K562 (cell line): ENCODE measurements at regions not wholly inside any gene's neighbourhood (a gene's known extent, or its start where the extent isn't known, plus 50 kb on each side); places are given as distances from the start of the nearest gene placed in this dataset.

ENCODE experiments used
- ATAC-seq: fragments of 200-7000 bp; cut with Tn5 transposase; 3 replicates; pipeline ENCODE4 v1.9.1; 2020; ENCODE audit warnings: moderate library complexity
- BruUV-seq: library from RNA; stranded (reverse); fragments of 400-500 nt; replicated peaks from 2 replicates; lab custom pipeline; 2021; lab: Mats Ljungman, UMichigan
- CTCF ChIA-PET: fragments of 300-600 bp; formaldehyde crosslinking; extraction: SDS; loops from one replicate; lab custom pipeline; 2021; ENCODE audit warnings: low intra/inter-chr PET ratio; lab: Yijun Ruan, JAX
- POLR2A ChIA-PET: fragments of 300-600, 350-650 bp; sonication (Branson Sonifier 250); formaldehyde crosslinking; extraction: SDS; loops from one replicate; lab custom pipeline; 2021; ENCODE audit warnings: antibody characterized with exemption, inconsistent platforms; lab: Yijun Ruan, JAX
- DNase-seq, 4 experiments: peaks; one replicate each; pipeline versions ENCODE4 v3.0.0 to v3.0.0-alpha.2; 2011 to 2018; ENCODE audit warnings: low spot score in 3 of 4, mixed read lengths in 3 of 4; ENCODE audit errors: extremely low read depth in 1 of 4
- FAIRE-seq: peaks from 2 replicates; lab custom pipeline; 2011; peaks lifted over from hg19 to GRCh38; lab: Jason Lieb, UNC
- H2AFZ ChIP-seq: 2 replicates; pipeline ENCODE4 v1.6.0; 2011; ENCODE audit warnings: low read depth, low read length, control low read depth, inconsistent platforms
- H3K27ac ChIP-seq: fragments of 200-600 bp; 3 replicates; pipeline ENCODE4 v1.8.0; 2011; ENCODE audit warnings: low read depth, mild to moderate bottlenecking, control low read depth, inconsistent platforms, low read length, moderate library complexity, mixed read lengths; ENCODE audit errors: extremely low read depth
- H3K27me3 ChIP-seq, 2 experiments: fragments of 300-600 bp in 1 of 2; 2 replicates in 1 of 2; 3 replicates in 1 of 2; pipeline versions ENCODE4 v1.6.0 to v1.8.0; 2011; ENCODE audit warnings: inconsistent platforms in 2 of 2, low read length in 2 of 2, mild to moderate bottlenecking in 1 of 2, mixed read lengths in 1 of 2, moderate library complexity in 1 of 2; ENCODE audit not compliant: control insufficient read depth in 2 of 2, insufficient read depth in 2 of 2
- H3K36me3 ChIP-seq: fragments of 300-600 bp; 3 replicates; pipeline ENCODE4 v1.8.0; 2011; ENCODE audit warnings: mild to moderate bottlenecking, low read length, inconsistent platforms; ENCODE audit not compliant: control insufficient read depth, insufficient read depth
- H3K4me1 ChIP-seq, 2 experiments: fragments of 200-600 bp in 1 of 2; replicated peaks in 1 of 2; 2 replicates in 1 of 2; 3 replicates in 1 of 2; pipeline versions ENCODE4 v1.5.1 to v1.8.0; 2011; ENCODE audit warnings: inconsistent platforms in 2 of 2, low read length in 2 of 2, mild to moderate bottlenecking in 1 of 2, mixed read lengths in 1 of 2, moderate library complexity in 1 of 2; ENCODE audit not compliant: control insufficient read depth in 2 of 2, insufficient read depth in 2 of 2
- H3K4me2 ChIP-seq: 2 replicates; pipeline ENCODE4 v1.6.1; 2011; ENCODE audit warnings: low read length, control low read depth, inconsistent platforms, mixed read lengths; ENCODE audit not compliant: insufficient read depth
- H3K4me3 ChIP-seq: fragments of 200-600 bp; sonication (generic), shearing (Covaris generic); 2 replicates; pipeline ENCODE4 v1.5.1; 2016; ENCODE audit warnings: control low read depth, inconsistent platforms
- H3K79me2 ChIP-seq: fragments of 200-600 bp; 3 replicates; pipeline ENCODE4 v1.8.0; 2011; ENCODE audit warnings: low read length, inconsistent platforms; ENCODE audit not compliant: control insufficient read depth, insufficient read depth
- H3K9ac ChIP-seq, 2 experiments: 2 replicates each; pipeline versions ENCODE4 v1.6.0 to v1.6.1; 2011; ENCODE audit warnings: low read depth in 2 of 2, low read length in 2 of 2, control low read depth in 1 of 2, inconsistent platforms in 1 of 2, mild to moderate bottlenecking in 1 of 2, mixed read lengths in 1 of 2; ENCODE audit not compliant: insufficient read depth in 1 of 2
- H3K9me1 ChIP-seq: one replicate; pipeline ENCODE4 v1.6.0; 2011; ENCODE audit warnings: inconsistent platforms, mild to moderate bottlenecking, low read length, moderate library complexity; ENCODE audit not compliant: control insufficient read depth, insufficient read depth
- H3K9me3 ChIP-seq: replicated peaks from 2 replicates; pipeline ENCODE4 v1.5.1; 2011; ENCODE audit warnings: low read depth, low read length, inconsistent platforms; ENCODE audit not compliant: control insufficient read depth, insufficient read depth
- H4K20me1 ChIP-seq: replicated peaks from 2 replicates; pipeline ENCODE4 v1.6.1; 2011; ENCODE audit warnings: low read length, inconsistent platforms, mixed read lengths; ENCODE audit not compliant: control insufficient read depth, insufficient read depth
- FOXJ3 ChIP-seq: sonication (generic); formaldehyde crosslinking; IDR thresholded peaks from 2 replicates; pipeline ENCODE4 v1.4.0; 2020; ENCODE audit warnings: mild to moderate bottlenecking, missing genetic modification reagents
- HNRNPK ChIP-seq: fragments of 200-400 bp; formaldehyde crosslinking; IDR thresholded peaks from one replicate; pipeline ENCODE4 v1.6.1; 2018; ENCODE audit warnings: mild to moderate bottlenecking, low read depth, low read length; ENCODE audit not compliant: poor library complexity, severe bottlenecking
- MTA2 ChIP-seq: fragments of 450-650 bp; IDR thresholded peaks from 2 replicates; pipeline ENCODE4 v1.6.1; 2016; ENCODE audit warnings: low read depth
- POLR2G ChIP-seq: fragments of 200-400 bp; formaldehyde crosslinking; IDR thresholded peaks from 2 replicates; pipeline ENCODE4 v1.6.1; 2017; ENCODE audit warnings: low read depth, mild to moderate bottlenecking, antibody characterized with exemption, low read length, moderate library complexity
- POLR3G ChIP-seq: IDR thresholded peaks from 2 replicates; pipeline ENCODE4 v1.6.1; 2011; ENCODE audit not compliant: insufficient read length, insufficient replicate concordance; ENCODE audit errors: extremely low read depth
- RBM17 ChIP-seq: fragments of 200-400 bp; formaldehyde crosslinking; IDR thresholded peaks from 2 replicates; pipeline ENCODE4 v1.6.1; 2017; ENCODE audit warnings: low read depth, mild to moderate bottlenecking, low read length, borderline replicate concordance
- WGBS: fragments of 100-300 bp; shearing (Covaris generic); methylation state at CpG from one replicate; pipeline ENCODE4 v1.1.6; 2016; ENCODE audit warnings: low coverage, mixed read lengths; ENCODE audit not compliant: insufficient coverage; ENCODE audit errors: missing lambda C conversion rate; 5-methylcytosine and 5-hydroxymethylcytosine counted together
- in situ Hi-C: fragments of 300-500 bp; cut with MboI; formaldehyde crosslinking; loops from 4 replicates; pipeline ENCODE4 v1.15.0; 2018; ENCODE audit warnings: inconsistent platforms, mixed read lengths
- intact Hi-C: fragments of 100-400 bp; cut with micrococcal nuclease; formaldehyde crosslinking; loops from 2 replicates; pipeline ENCODE4 v1.14.2; 2022
- TF ChIP-seq, protein P1 (sequence below): fragments of 200-800 bp; sonication (Bioruptor generic); IDR thresholded peaks from 2 replicates; pipeline ENCODE4 v1.6.1; 2016; ENCODE audit warnings: missing genetic modification characterization, missing compliant biosample characterization
- TF ChIP-seq, protein P2 (sequence below), 2 experiments: IDR thresholded peaks; 2 replicates each; pipeline ENCODE4 v1.6.1; 2011; ENCODE audit warnings: borderline replicate concordance in 1 of 2, control low read depth in 1 of 2, low read depth in 1 of 2, low read length in 1 of 2, mild to moderate bottlenecking in 1 of 2, mixed read lengths in 1 of 2, moderate library complexity in 1 of 2; ENCODE audit not compliant: insufficient read depth in 1 of 2, insufficient read length in 1 of 2, poor library complexity in 1 of 2, severe bottlenecking in 1 of 2; ENCODE audit errors: extremely low read depth in 1 of 2
- TF ChIP-seq, protein P3 (sequence below), 2 experiments: fragments of 450-650 bp in 1 of 2; sonication (generic) in 1 of 2; formaldehyde crosslinking in 1 of 2; IDR thresholded peaks in 1 of 2; conservative IDR thresholded peaks in 1 of 2; 2 replicates each; pipeline versions ENCODE4 v1.6.1 to v1.8.1; 2016 to 2023; ENCODE audit warnings: mild to moderate bottlenecking in 2 of 2, moderate library complexity in 2 of 2, inconsistent platforms in 1 of 2, missing genetic modification reagents in 1 of 2

DNA sequence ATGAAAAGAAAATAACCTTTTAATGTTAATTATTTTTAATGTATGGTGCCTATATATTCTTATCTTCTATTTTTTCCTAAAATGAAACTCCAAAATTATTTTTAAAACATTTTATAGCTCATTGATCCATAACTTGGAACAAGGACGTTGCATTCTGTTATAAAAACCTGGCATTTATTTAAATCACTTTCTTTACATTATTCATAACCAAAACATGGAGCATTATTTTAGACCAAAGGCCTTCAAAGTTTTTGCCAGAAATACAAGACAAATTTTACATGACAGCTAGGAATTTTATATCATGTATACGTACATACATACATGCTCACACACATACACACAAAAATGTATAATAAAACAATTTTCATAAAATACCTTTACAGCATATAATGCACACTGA, 259.8 kb downstream of the QDPR start (continued):
- TF ChIP-seq, protein P1, sequence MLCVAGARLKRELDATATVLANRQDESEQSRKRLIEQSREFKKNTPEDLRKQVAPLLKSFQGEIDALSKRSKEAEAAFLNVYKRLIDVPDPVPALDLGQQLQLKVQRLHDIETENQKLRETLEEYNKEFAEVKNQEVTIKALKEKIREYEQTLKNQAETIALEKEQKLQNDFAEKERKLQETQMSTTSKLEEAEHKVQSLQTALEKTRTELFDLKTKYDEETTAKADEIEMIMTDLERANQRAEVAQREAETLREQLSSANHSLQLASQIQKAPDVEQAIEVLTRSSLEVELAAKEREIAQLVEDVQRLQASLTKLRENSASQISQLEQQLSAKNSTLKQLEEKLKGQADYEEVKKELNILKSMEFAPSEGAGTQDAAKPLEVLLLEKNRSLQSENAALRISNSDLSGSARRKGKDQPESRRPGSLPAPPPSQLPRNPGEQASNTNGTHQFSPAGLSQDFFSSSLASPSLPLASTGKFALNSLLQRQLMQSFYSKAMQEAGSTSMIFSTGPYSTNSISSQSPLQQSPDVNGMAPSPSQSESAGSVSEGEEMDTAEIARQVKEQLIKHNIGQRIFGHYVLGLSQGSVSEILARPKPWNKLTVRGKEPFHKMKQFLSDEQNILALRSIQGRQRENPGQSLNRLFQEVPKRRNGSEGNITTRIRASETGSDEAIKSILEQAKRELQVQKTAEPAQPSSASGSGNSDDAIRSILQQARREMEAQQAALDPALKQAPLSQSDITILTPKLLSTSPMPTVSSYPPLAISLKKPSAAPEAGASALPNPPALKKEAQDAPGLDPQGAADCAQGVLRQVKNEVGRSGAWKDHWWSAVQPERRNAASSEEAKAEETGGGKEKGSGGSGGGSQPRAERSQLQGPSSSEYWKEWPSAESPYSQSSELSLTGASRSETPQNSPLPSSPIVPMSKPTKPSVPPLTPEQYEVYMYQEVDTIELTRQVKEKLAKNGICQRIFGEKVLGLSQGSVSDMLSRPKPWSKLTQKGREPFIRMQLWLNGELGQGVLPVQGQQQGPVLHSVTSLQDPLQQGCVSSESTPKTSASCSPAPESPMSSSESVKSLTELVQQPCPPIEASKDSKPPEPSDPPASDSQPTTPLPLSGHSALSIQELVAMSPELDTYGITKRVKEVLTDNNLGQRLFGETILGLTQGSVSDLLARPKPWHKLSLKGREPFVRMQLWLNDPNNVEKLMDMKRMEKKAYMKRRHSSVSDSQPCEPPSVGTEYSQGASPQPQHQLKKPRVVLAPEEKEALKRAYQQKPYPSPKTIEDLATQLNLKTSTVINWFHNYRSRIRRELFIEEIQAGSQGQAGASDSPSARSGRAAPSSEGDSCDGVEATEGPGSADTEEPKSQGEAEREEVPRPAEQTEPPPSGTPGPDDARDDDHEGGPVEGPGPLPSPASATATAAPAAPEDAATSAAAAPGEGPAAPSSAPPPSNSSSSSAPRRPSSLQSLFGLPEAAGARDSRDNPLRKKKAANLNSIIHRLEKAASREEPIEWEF, result no peak
- TF ChIP-seq, protein P2, sequence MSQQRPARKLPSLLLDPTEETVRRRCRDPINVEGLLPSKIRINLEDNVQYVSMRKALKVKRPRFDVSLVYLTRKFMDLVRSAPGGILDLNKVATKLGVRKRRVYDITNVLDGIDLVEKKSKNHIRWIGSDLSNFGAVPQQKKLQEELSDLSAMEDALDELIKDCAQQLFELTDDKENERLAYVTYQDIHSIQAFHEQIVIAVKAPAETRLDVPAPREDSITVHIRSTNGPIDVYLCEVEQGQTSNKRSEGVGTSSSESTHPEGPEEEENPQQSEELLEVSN (IDR thresholded peaks at IDR 0.05; ENCODE audit: borderline replicate concordance in 1 of 2, extremely low read depth in 1 of 2, insufficient read depth in 1 of 2, insufficient read length in 1 of 2, low read depth in 1 of 2, low read length in 1 of 2, poor library complexity in 1 of 2, severe bottlenecking in 1 of 2), result no peak

DNA sequence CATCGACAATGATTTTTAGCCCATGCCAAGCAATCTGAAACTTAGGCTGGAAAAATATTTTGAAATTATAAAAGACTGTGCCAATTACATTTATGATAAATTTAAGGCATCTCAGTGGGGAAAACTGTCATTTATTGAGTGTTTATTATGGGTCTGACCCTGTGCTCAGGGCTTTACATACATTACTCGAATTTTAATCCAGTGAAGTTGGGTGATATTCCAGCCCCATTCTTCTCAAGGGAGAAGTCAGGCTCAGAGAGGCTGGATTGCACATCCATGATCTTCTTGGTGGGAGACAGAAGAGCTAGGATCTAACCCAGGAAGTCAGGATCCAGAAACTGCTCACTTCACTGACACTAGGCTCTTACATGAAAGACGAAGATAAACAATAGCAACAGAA, 260.8 kb downstream of the QDPR start:
- TF ChIP-seq POLR2G (no peak), MTA2 (no peak), FOXJ3 (no peak), RBM17 (no peak), POLR3G (no peak), HNRNPK (no peak)
- TF ChIP-seq, protein P3, sequence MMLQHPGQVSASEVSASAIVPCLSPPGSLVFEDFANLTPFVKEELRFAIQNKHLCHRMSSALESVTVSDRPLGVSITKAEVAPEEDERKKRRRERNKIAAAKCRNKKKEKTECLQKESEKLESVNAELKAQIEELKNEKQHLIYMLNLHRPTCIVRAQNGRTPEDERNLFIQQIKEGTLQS (IDR thresholded peaks at IDR 0.05), result no peak
- TF ChIP-seq, protein P3 (CRISPR knock-in tag; conservative IDR thresholded peaks at IDR 0.05), result no peak
- H3K9me3 ChIP-seq, result no peaks in the 10 kb centered on the region
- no peaks in the 10 kb centered on the region for H3K79me2 ChIP-seq
- no peak overlapping the region for H3K27ac ChIP-seq
- H3K4me2 ChIP-seq, result no peak overlapping the region
- H3K9me1 ChIP-seq, result no peaks in the 10 kb centered on the region
- BruUV-seq, result no TSS peak
- in situ Hi-C loops (no loop called here), intact Hi-C loops (no loop called here)
- DNase-seq (no peak), FAIRE-seq (no peak), ATAC-seq (no peak)
- no peaks in the 10 kb centered on the region for H3K4me1 ChIP-seq
- no peaks in the 10 kb centered on the region for H3K27me3 ChIP-seq
- no peak overlapping the region for H3K9ac ChIP-seq
- H4K20me1 ChIP-seq, result no peaks in the 10 kb centered on the region
- ChIA-PET CTCF (no interaction called here), POLR2A (no interaction called here)
- no peak overlapping the region for H2AFZ ChIP-seq
- no peak overlapping the region for H3K4me3 ChIP-seq
- H3K36me3 ChIP-seq, result no peaks in the 10 kb centered on the region
- WGBS, result 0% methylated on average over 3 of the region's 3 CpGs
